ENCODE measurements at regions not wholly inside any gene's neighbourhood (a gene's known extent, or its start where the extent isn't known, plus 50 kb on each side); places are given as distances from the start of the nearest gene placed in this dataset.

DNA sequence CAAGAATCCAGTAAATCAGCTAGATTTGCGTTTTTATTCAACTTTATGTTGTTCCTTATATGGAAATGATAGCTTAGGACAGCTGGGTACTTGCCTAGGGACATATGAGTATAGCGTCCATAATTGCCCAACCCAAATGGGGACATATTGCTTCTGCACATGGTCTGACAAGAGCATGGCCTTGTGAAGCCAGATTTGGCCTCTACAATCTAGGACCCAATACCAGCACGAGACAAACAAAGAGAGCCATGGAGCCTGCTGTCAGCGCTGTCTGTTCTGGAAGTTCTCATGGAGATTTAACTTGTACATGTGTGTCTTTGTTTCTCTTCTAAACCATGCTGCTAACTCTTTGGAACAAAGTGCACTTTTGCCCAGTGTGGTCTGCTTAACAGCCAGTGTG is 240.0 kb upstream of the CAMK1G start:
- Histone ChIP-seq H3K4me2 (ENCODE audit: low read depth, low read length, poor library complexity, severe bottlenecking) (no peak overlapping the region), H3K27me3 (ENCODE audit: low read length) (no peaks in the 10 kb centered on the region), H3K9ac (ENCODE audit: low read length) (no peak overlapping the region), H3K79me2 (ENCODE audit: insufficient read depth, low read length) (no peaks in the 10 kb centered on the region), H3K9me2 (replicated peaks; ENCODE audit: insufficient read depth, low read length) (no peaks in the 10 kb centered on the region), H3K36me3 (ENCODE audit: low read length) (no peaks in the 10 kb centered on the region), H3K27ac (ENCODE audit: low read depth, low read length) (no peak overlapping the region), H3F3A (ENCODE audit: insufficient read depth) (no peaks in the 10 kb centered on the region), H3K9me3 (ENCODE audit: insufficient read depth, low read length) (no peaks in the 10 kb centered on the region), H2AFZ (ENCODE audit: low read depth, low read length, severe bottlenecking) (no peak overlapping the region), H3K4me3 (ENCODE audit: insufficient read depth, low read length, poor library complexity, severe bottlenecking) (no peak overlapping the region), H4K20me1 (ENCODE audit: low read depth, low read length) (no peaks in the 10 kb centered on the region)
- TF ChIP-seq EZH2phosphoT487 (conservative IDR thresholded peaks at IDR 0.05; ENCODE audit: low read length): no peak

DNA sequence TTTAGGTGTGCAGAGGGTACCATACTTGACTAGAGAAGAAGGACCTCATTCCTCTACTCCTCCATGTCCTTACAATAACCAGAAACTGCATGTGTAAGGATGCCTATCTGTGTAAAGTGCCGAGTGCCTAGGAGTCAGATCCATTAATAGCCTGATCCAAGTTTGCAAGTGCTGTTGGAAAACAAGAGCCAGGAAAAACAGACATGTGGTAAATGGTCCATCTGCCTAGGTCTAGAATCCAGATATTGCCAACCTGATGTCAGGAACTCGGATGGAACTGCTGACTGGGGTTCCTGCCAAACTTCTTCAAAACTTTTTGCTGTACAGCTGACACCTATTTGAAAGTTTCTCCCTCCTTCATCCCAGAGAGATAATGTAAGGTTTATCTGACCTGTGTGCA is 239.4 kb upstream of the CAMK1G start:
- H3K9ac ChIP-seq (ENCODE audit: low read length): no peak overlapping the region
- H3K79me2 ChIP-seq (ENCODE audit: insufficient read depth, low read length): no peaks in the 10 kb centered on the region
- H3K4me2 ChIP-seq (ENCODE audit: low read depth, low read length, poor library complexity, severe bottlenecking): no peak overlapping the region
- no peaks in the 10 kb centered on the region for H3K9me2 ChIP-seq (replicated peaks; ENCODE audit: insufficient read depth, low read length)
- no peak overlapping the region for H3K4me3 ChIP-seq (ENCODE audit: insufficient read depth, low read length, poor library complexity, severe bottlenecking)
- H3K9me3 ChIP-seq (ENCODE audit: insufficient read depth, low read length): no peaks in the 10 kb centered on the region
- no peak overlapping the region for H3K27ac ChIP-seq (ENCODE audit: low read depth, low read length)
- no peak overlapping the region for H2AFZ ChIP-seq (ENCODE audit: low read depth, low read length, severe bottlenecking)
- no peak for TF ChIP-seq EZH2phosphoT487 (conservative IDR thresholded peaks at IDR 0.05; ENCODE audit: low read length)
- TF ChIP-seq, protein P1, sequence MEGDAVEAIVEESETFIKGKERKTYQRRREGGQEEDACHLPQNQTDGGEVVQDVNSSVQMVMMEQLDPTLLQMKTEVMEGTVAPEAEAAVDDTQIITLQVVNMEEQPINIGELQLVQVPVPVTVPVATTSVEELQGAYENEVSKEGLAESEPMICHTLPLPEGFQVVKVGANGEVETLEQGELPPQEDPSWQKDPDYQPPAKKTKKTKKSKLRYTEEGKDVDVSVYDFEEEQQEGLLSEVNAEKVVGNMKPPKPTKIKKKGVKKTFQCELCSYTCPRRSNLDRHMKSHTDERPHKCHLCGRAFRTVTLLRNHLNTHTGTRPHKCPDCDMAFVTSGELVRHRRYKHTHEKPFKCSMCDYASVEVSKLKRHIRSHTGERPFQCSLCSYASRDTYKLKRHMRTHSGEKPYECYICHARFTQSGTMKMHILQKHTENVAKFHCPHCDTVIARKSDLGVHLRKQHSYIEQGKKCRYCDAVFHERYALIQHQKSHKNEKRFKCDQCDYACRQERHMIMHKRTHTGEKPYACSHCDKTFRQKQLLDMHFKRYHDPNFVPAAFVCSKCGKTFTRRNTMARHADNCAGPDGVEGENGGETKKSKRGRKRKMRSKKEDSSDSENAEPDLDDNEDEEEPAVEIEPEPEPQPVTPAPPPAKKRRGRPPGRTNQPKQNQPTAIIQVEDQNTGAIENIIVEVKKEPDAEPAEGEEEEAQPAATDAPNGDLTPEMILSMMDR (IDR thresholded peaks at IDR 0.05; ENCODE audit: insufficient read depth, low read length, poor library complexity, severe bottlenecking): no peak
- no peaks in the 10 kb centered on the region for H3K27me3 ChIP-seq (ENCODE audit: low read length)
- no peaks in the 10 kb centered on the region for H4K20me1 ChIP-seq (ENCODE audit: low read depth, low read length)
- H3F3A ChIP-seq (ENCODE audit: insufficient read depth): no peaks in the 10 kb centered on the region
- H3K36me3 ChIP-seq (ENCODE audit: low read length): no peaks in the 10 kb centered on the region

DNA sequence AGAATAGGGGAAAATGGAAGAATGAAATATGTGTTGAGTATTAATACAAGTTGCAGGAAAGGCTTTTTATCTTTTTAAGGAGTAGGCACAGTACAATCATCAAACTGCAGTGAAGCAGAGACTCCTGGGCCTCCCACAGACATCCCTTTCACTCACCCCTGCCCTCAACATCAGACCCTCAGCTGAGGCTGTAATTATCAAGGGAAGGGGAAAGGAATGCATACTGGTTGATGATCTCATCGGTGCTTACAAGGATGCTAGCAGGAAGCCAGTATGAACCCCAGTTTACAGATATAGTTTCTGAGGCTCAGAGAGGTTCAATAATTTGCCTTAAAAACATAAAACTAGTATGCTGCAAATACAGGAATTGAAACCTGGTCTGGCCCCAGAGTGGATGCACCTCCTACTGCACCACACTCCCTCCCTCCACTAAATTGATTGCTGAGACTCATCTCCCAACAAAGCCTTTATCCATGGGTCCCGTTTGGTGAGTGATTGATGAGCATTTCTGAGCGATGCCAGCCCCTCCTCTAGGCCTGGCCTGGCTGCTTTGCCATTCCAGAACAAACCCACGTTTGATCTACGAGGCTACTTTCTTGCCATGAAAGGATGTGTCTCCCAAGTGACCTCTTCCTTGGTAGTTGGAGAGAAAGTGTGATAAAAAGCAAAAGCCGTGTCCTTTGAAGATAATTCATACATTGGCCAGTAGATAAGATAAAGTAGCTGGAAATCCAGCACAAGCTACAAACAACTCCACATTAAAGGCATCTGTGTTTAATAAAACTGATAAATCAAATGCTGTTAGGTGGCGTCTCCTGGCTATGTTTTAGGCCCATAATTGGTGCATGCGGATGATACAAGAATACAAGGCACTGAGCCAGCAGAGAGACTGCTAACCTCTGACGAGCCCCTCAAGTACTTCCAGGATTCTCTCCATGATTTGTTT is 233.9 kb upstream of the CAMK1G start:
- H3K4me2 ChIP-seq (ENCODE audit: low read depth, low read length, poor library complexity, severe bottlenecking): no peak overlapping the region
- H3K79me2 ChIP-seq (ENCODE audit: insufficient read depth, low read length): no peaks in the 10 kb centered on the region
- no peak for TF ChIP-seq EZH2phosphoT487 (conservative IDR thresholded peaks at IDR 0.05; ENCODE audit: low read length)
- TF ChIP-seq, protein P1 (IDR thresholded peaks at IDR 0.05; ENCODE audit: insufficient read depth, low read length, poor library complexity, severe bottlenecking): no peak
- H3F3A ChIP-seq (ENCODE audit: insufficient read depth): no peaks in the 10 kb centered on the region
- no peak overlapping the region for H3K27ac ChIP-seq (ENCODE audit: low read depth, low read length)
- H3K36me3 ChIP-seq (ENCODE audit: low read length): no peaks in the 10 kb centered on the region
- no peaks in the 10 kb centered on the region for H3K9me2 ChIP-seq (replicated peaks; ENCODE audit: insufficient read depth, low read length)
- no peaks in the 10 kb centered on the region for H3K9me3 ChIP-seq (ENCODE audit: insufficient read depth, low read length)
- no peak overlapping the region for H3K4me3 ChIP-seq (ENCODE audit: insufficient read depth, low read length, poor library complexity, severe bottlenecking)
- no peaks in the 10 kb centered on the region for H3K27me3 ChIP-seq (ENCODE audit: low read length)
- H3K9ac ChIP-seq (ENCODE audit: low read length): no peak overlapping the region
- H4K20me1 ChIP-seq (ENCODE audit: low read depth, low read length): no peaks in the 10 kb centered on the region
- H2AFZ ChIP-seq (ENCODE audit: low read depth, low read length, severe bottlenecking): no peak overlapping the region

DNA sequence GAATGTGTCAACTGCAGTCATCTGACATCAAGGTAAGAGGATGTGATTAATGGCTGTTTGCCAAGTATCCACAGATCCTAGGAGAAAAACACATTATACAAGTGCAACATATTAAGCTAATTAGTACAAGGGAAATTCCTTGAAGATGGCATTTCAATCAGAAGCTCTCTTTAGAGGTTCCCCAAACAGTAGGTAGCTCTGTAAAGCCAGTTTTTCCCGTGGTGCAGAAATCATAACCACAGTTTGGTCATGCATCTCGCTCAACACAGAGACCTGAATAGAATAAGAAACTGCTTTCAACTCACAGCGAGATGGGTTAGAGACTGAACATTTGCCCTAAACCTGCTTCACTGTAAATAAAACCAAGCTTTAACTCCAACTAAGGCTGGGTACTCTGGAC is 230.5 kb upstream of the CAMK1G start:
- no peaks in the 10 kb centered on the region for H3F3A ChIP-seq (ENCODE audit: insufficient read depth)
- no peaks in the 10 kb centered on the region for H3K27me3 ChIP-seq (ENCODE audit: low read length)
- H3K4me3 ChIP-seq (ENCODE audit: insufficient read depth, low read length, poor library complexity, severe bottlenecking): no peak overlapping the region
- no peak overlapping the region for H2AFZ ChIP-seq (ENCODE audit: low read depth, low read length, severe bottlenecking)
- no peaks in the 10 kb centered on the region for H3K9me3 ChIP-seq (ENCODE audit: insufficient read depth, low read length)
- TF ChIP-seq, protein P1 (IDR thresholded peaks at IDR 0.05; ENCODE audit: insufficient read depth, low read length, poor library complexity, severe bottlenecking): no peak
- TF ChIP-seq EZH2phosphoT487 (conservative IDR thresholded peaks at IDR 0.05; ENCODE audit: low read length): no peak
- H3K27ac ChIP-seq (ENCODE audit: low read depth, low read length): no peak overlapping the region
- no peak overlapping the region for H3K4me2 ChIP-seq (ENCODE audit: low read depth, low read length, poor library complexity, severe bottlenecking)
- H3K79me2 ChIP-seq (ENCODE audit: insufficient read depth, low read length): no peaks in the 10 kb centered on the region
- no peak overlapping the region for H3K9ac ChIP-seq (ENCODE audit: low read length)
- no peaks in the 10 kb centered on the region for H3K9me2 ChIP-seq (replicated peaks; ENCODE audit: insufficient read depth, low read length)
- no peaks in the 10 kb centered on the region for H3K36me3 ChIP-seq (ENCODE audit: low read length)
- no peaks in the 10 kb centered on the region for H4K20me1 ChIP-seq (ENCODE audit: low read depth, low read length)

Data from SU-DHL-6 (cell line).